Ishikawa (cell line): ENCODE measurements at regions not wholly inside any gene's neighbourhood (a gene's known extent, or its start where the extent isn't known, plus 50 kb on each side); places are given as distances from the start of the nearest gene placed in this dataset.

Experiments
- CEBPB ChIP-seq: IDR thresholded peaks from 2 replicates; pipeline ENCODE4 v1.6.1; 2012
- CREB1 ChIP-seq: IDR thresholded peaks from 2 replicates; pipeline ENCODE4 v1.6.1; 2012; ENCODE audit warnings: low read depth
- EGR1 ChIP-seq: IDR thresholded peaks from 2 replicates; pipeline ENCODE4 v1.6.1; 2012
- EP300 ChIP-seq: IDR thresholded peaks from 2 replicates; pipeline ENCODE4 v1.6.1; 2012; ENCODE audit warnings: borderline replicate concordance
- FOXM1 ChIP-seq: IDR thresholded peaks from 2 replicates; pipeline ENCODE4 v1.6.1; 2012; ENCODE audit warnings: low read depth, borderline replicate concordance
- NFIC ChIP-seq: IDR thresholded peaks from 2 replicates; pipeline ENCODE4 v1.6.1; 2012
- RAD21 ChIP-seq: IDR thresholded peaks from 2 replicates; pipeline ENCODE4 v1.6.1; 2012; ENCODE audit warnings: low read depth
- TAF1 ChIP-seq: IDR thresholded peaks from 2 replicates; pipeline ENCODE4 v1.6.1; 2012; ENCODE audit warnings: low read depth, mild to moderate bottlenecking
- TCF12 ChIP-seq: IDR thresholded peaks from 2 replicates; pipeline ENCODE4 v1.6.1; 2012; ENCODE audit warnings: low read depth
- TEAD4 ChIP-seq: IDR thresholded peaks from 2 replicates; pipeline ENCODE4 v1.6.1; 2012
- YY1 ChIP-seq: IDR thresholded peaks from 2 replicates; pipeline ENCODE4 v1.6.1; 2012; ENCODE audit warnings: low read depth
- ZBTB7A ChIP-seq: IDR thresholded peaks from 2 replicates; pipeline ENCODE4 v1.6.1; 2012; ENCODE audit warnings: low read depth
- TF ChIP-seq, protein P1 (sequence below): IDR thresholded peaks from 2 replicates; pipeline ENCODE4 v1.6.1; 2012
- TF ChIP-seq, protein P2 (sequence below): IDR thresholded peaks from 2 replicates; pipeline ENCODE4 v1.6.1; 2012; ENCODE audit warnings: low read depth, mild to moderate bottlenecking
- TF ChIP-seq, protein P3 (sequence below): IDR thresholded peaks from 2 replicates; pipeline ENCODE4 v1.6.1; 2012

DNA sequence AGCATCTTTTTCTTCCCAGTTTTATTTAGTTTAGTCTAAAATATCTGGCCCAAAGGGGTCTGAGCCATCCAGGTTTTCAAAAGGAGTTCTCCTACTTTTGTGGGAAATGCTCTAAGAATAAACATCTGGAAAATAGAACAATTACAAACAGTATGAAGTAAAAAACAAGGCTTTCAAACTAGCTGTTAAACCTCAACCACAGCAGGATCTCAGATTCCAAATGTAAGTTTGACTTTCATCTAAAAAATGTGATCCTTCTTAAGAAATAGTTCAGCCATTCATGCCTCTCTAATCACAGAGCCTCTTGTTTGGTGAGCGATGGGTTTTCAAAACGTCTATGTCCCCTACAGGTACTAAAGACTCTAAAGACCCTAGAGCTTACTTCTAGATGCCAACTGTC lies 413.5 kb downstream of the DUSP10 start:
- no peak for TF ChIP-seq CREB1
- no peak for TF ChIP-seq TAF1
- no peak for TF ChIP-seq RAD21

DNA sequence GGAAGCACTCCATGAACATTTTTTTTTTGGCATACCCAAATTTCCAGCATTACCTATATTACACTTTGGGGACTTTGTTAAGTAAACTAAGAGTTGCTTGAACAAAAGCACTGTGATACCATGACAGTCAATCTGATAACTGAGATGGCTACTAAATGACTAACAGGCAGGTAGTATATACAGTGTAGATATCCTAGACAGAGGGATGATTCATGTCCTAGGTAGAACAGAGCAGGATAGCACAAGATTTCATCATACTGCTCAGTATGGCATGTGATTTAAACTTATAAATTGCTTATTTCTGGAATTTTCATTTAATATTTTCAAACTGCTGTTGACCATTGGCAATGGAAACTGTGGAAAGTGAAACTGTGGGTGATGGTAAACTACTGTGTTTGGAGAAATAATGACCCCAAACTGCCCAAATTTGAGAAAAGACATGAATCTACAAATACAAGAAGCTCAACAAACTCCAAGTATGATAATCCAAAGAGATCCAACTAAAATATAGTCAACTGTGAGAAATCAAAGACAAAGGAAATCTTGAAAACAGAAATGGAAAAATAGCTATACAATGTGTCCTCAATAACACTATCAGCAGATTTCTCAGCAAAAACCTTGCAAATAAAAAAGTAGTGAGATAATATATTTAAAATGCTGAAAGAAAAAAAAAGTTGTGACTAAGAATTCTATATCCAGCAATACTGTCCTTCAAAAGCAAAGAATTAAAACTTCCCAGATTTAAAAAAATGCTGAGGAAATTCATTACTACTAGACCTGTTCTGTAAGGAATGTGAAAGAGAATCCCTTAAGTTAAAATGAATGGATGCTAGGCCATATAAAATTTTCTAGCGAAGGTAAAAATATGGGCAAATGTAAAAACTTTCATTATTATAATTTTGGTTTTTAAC lies 410.4 kb downstream of the DUSP10 start:
- TF ChIP-seq EGR1 (no peak), CREB1 (no peak)

DNA sequence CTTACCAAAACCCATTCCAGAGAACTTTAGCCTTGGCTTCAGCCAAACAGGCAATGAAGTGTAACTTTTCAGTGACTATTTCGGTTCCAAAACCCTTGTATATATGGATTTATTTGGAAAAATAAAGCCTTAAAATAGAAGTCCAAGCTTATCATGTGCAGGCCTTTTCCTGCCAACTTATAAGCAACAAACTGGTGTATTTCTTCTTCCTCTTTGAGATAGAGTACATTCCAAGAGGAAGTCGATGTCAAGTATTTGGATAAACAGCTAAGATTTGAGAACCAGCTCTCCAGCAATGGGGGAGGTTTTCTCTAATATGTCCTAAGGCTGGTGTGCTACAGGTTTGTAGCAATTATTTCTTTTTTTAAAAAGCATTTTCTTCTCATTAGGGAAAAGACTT lies 407.8 kb downstream of the DUSP10 start:
- TF ChIP-seq TCF12 (no peak), TEAD4 (no peak), FOXM1 (no peak), NFIC (no peak), EP300 (no peak), ZBTB7A (no peak), EGR1 (no peak), RAD21 (no peak), CREB1 (no peak), YY1 (no peak), TAF1 (no peak), CEBPB (no peak)
- TF ChIP-seq, protein P1, sequence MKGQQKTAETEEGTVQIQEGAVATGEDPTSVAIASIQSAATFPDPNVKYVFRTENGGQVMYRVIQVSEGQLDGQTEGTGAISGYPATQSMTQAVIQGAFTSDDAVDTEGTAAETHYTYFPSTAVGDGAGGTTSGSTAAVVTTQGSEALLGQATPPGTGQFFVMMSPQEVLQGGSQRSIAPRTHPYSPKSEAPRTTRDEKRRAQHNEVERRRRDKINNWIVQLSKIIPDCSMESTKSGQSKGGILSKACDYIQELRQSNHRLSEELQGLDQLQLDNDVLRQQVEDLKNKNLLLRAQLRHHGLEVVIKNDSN: no peak
- TF ChIP-seq, protein P2, sequence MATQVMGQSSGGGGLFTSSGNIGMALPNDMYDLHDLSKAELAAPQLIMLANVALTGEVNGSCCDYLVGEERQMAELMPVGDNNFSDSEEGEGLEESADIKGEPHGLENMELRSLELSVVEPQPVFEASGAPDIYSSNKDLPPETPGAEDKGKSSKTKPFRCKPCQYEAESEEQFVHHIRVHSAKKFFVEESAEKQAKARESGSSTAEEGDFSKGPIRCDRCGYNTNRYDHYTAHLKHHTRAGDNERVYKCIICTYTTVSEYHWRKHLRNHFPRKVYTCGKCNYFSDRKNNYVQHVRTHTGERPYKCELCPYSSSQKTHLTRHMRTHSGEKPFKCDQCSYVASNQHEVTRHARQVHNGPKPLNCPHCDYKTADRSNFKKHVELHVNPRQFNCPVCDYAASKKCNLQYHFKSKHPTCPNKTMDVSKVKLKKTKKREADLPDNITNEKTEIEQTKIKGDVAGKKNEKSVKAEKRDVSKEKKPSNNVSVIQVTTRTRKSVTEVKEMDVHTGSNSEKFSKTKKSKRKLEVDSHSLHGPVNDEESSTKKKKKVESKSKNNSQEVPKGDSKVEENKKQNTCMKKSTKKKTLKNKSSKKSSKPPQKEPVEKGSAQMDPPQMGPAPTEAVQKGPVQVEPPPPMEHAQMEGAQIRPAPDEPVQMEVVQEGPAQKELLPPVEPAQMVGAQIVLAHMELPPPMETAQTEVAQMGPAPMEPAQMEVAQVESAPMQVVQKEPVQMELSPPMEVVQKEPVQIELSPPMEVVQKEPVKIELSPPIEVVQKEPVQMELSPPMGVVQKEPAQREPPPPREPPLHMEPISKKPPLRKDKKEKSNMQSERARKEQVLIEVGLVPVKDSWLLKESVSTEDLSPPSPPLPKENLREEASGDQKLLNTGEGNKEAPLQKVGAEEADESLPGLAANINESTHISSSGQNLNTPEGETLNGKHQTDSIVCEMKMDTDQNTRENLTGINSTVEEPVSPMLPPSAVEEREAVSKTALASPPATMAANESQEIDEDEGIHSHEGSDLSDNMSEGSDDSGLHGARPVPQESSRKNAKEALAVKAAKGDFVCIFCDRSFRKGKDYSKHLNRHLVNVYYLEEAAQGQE: no peak
- TF ChIP-seq, protein P3, sequence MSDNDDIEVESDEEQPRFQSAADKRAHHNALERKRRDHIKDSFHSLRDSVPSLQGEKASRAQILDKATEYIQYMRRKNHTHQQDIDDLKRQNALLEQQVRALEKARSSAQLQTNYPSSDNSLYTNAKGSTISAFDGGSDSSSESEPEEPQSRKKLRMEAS: no peak

DNA sequence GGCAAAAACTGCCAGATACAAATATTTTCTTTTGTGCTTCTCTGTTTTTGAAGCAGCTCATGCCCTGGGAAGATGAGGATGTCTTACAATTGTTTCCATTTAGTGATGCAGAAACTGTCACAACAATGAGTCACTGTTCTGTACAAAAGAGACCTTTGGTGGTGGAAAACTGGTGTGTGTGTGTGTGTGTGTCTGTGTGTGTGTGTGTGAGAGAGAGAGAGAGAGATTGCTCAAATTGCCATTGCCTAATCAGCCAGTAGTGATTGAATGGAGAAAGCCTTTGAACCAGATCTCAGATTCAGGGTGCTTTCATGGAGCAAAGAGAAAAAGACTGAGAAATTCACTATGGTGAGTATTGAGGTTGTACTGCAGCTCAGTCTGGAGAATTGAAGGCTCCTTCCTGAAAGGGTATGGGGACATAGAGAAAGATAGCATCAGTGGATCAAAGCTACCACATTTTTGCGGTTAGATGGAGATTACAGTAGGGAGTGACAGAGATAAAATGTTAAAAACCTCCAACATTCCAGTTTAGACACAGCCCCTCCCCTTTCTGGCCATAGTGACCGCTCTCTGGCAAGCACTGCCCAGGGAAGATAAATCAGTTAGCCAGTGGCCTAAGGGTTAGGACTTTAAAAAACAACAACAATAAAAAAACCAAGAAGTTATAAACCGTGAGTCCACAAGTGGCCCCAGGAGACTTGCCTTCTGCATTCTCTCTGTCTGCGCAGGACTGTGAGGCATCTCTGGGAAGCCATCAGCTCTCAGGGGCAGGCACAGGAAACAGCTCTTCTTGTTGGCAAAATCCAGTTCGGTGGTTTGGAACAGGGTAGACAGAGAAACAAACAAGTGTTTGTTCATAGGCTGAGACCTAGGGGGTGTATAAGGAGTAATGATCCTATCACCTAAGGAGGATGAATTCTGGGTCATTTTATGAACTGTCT lies 406.5 kb downstream of the DUSP10 start:
- TF ChIP-seq ZBTB7A (no peak), FOXM1 (no peak), TAF1 (no peak), EP300 (no peak), CEBPB (no peak), CREB1 (no peak), TCF12 (no peak), YY1 (no peak), NFIC (no peak)
- TF ChIP-seq, protein P3: no peak
- TF ChIP-seq, protein P1: no peak

DNA sequence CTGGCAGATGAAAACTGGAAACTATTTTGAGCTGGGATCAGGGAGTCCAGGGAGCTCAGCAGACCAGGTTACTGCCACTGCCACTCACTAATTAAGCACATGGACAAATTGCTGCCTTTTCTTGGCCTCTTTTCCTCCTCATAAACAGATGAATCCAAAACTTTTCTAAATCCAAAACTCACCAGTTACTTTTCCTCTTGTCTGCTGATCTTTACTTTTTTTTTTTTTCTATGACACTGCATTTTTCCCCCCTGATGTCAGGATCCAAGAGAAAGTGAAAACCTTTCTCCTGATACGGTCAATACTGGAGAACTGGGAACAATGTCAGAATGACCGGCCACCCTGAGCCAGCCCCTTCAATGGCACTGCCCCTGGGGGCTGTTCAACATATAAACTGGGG lies 405.8 kb downstream of the DUSP10 start:
- TF ChIP-seq NFIC (no peak), EP300 (no peak), ZBTB7A (no peak), CEBPB (no peak), FOXM1 (no peak), RAD21 (no peak), CREB1 (no peak)
- TF ChIP-seq, protein P2: no peak
- TF ChIP-seq, protein P3: no peak
